HUES64 (cell line): ENCODE measurements at regions not wholly inside any gene's neighbourhood (a gene's known extent, or its start where the extent isn't known, plus 50 kb on each side); places are given as distances from the start of the nearest gene placed in this dataset.
"Not testable (repeated sequence)": the region's sequence is repeated elsewhere in the genome, so short reads cannot be mapped to it uniquely, and the experiment has no call there.

Source experiments
- H3K27ac ChIP-seq: 2 replicates; pipeline ENCODE4 v1.7.0; 2013; ENCODE audit warnings: low read depth, low read length, inconsistent platforms
- H3K27me3 ChIP-seq: 2 replicates; pipeline ENCODE4 v1.6.1; 2013; ENCODE audit warnings: mild to moderate bottlenecking, low read length; ENCODE audit not compliant: insufficient read depth
- H3K36me3 ChIP-seq: 2 replicates; pipeline ENCODE4 v1.6.1; 2013; ENCODE audit warnings: mild to moderate bottlenecking, low read length; ENCODE audit not compliant: insufficient read depth
- H3K4me1 ChIP-seq: 2 replicates; pipeline ENCODE4 v1.6.1; 2013; ENCODE audit warnings: mild to moderate bottlenecking, low read length, moderate library complexity; ENCODE audit not compliant: insufficient read depth
- H3K4me3 ChIP-seq: 2 replicates; pipeline ENCODE4 v1.5.1; 2013; ENCODE audit warnings: mild to moderate bottlenecking, low read length, moderate library complexity
- H3K9ac ChIP-seq: 2 replicates; pipeline ENCODE4 v1.6.1; 2013; ENCODE audit warnings: mild to moderate bottlenecking, low read depth, low read length
- H3K9me3 ChIP-seq: 2 replicates; pipeline ENCODE4 v1.6.1; 2013; ENCODE audit warnings: low read depth, low read length; ENCODE audit not compliant: insufficient read depth
- WGBS: fragments of 150-250, 120-280 bp; methylation state at CpG from one replicate; pipeline ENCODE4 v1.1.7; 2013; ENCODE audit warnings: missing lambda C conversion rate; 5-methylcytosine and 5-hydroxymethylcytosine counted together

DNA sequence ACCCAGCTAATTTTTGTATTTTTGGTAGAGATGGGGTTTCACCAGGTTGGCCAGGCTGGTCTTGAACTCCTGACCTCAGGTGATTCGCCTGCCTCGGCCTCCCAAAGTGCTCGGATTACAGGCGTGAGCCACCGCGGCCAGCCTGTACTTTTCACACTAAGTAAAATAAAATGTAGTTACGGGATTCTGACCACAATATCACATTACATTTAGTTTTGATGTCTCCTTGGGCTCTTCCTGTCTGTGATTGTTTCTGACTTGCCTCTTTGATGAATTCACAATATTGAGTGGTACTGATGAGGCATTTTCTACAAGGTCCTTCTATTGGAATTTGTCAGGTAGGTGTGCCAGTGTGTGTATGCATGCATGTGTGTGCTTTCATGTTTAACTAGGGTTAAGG, 658.6 kb upstream of the TMEM132C start:
- H3K27me3 ChIP-seq, H3K9ac ChIP-seq, H3K27ac ChIP-seq, H3K4me3 ChIP-seq, H3K36me3 ChIP-seq, H3K9me3 ChIP-seq: not testable (repeated sequence)
- WGBS, result over 99% methylated on average over 7 of the region's 7 CpGs
- peaks cover 17% of the 10 kb centered on the region for H3K4me1 ChIP-seq

DNA sequence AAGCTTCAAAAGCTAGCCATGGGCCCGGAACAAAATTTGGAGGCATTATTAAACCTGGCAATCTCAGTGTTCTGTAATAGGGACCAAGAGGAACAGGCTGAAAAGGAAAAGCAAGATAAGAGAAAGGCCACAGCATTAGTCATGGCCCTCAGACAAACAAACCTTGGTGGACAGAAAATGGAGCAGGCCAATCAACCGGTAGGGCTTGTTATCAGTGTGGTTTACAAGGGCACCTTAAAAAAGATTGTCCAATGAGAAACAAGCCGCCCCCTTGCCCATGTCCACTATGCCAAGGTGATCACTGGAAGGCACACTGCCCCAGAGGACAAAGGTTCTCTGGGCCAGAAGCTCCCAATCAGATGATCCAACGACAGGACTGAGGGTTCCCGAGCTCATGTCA, 653.9 kb upstream of the TMEM132C start:
- H3K9ac ChIP-seq, result no peak overlapping the region
- no peak overlapping the region for H3K27ac ChIP-seq
- 94% methylated on average over 5 of the region's 5 CpGs for WGBS
- H3K27me3 ChIP-seq, result no peaks in the 10 kb centered on the region
- H3K9me3 ChIP-seq, result no peaks in the 10 kb centered on the region
- H3K36me3 ChIP-seq, result no peaks in the 10 kb centered on the region
- no peak overlapping the region for H3K4me3 ChIP-seq
- H3K4me1 ChIP-seq, result no peaks in the 10 kb centered on the region

DNA sequence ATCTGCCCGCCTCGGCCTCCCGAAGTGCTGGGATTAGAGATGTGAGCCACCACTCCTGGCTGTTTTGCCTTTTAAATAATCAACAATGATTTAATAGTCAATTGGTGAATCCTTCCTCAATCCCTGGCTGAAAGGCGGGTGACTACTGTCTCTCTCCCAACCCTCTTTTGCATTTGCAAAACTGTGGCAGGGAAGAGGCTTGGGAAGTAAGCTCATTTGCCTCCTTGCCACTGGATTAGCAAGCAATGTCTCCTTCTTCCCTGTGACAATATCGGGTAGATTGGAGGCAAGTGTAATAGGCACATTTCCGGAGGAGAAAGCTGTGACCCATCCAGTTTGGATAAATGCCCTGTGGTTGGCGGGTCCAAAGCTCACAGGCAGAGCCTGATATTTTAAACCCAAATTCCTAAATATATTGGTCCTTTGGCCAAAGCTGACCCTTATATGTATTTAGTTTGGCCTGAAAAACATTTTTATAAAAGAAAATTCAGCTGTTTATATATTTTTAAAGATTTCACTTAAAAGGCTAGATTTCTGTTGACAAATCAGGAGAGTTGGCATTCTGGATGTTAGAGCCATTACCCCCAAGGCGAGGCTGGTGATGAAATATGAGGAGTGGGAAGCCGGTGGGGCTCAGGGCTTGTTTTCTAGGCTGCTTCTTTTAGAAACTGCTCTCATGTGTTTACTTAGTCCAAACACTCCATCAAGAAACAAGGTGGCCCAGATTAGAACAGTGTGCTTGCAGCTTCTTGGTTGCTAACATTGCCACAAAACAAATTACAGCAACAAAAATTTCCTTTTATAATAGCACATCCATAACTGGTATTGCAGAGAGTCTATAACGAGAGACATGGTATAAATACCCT, 646.9 kb upstream of the TMEM132C start:
- no peaks in the 10 kb centered on the region for H3K36me3 ChIP-seq
- no peak overlapping the region for H3K4me3 ChIP-seq
- H3K9ac ChIP-seq, result no peak overlapping the region
- peaks cover 4% of the 10 kb centered on the region; the same call in 1 of the 2 replicates for H3K9me3 ChIP-seq
- WGBS, result 37% methylated on average over 9 of the region's 10 CpGs
- H3K27ac ChIP-seq, result 0 out of 2 replicates have a peak overlapping the region, but pooled peaks have one; percentile 35
- peaks cover 15% of the 10 kb centered on the region for H3K4me1 ChIP-seq
- H3K27me3 ChIP-seq, result no peaks in the 10 kb centered on the region

DNA sequence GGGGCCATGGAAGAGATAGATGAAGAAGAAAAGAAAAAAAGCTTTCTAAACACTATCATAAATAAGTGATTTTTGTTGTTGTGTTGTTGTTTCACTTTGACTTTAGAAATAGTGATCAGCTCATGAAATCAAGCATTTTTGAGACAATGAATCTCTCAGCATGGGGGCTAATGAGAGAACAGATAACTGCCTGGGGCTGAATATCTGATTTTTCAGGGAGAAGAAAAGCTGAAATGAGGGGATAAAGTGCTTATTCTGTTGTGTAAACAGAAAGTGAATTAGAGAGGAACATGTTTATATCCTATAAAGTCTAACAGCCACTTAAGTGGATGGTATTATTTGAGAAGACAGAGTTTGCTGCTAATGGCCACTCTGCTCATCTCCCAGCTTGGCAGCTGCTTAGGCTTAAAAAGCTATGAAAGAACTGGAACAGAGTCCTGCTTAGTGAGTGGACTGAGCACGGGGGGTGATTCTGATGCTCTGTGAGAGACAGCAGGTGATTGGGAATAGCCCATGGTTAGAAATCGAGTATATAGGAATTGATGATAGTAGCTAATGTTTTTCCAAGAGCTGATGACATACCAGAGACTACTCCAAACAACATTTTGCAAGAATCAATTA, 646.1 kb upstream of the TMEM132C start:
- peaks cover 4% of the 10 kb centered on the region; the same call in 1 of the 2 replicates for H3K9me3 ChIP-seq
- H3K27ac ChIP-seq, result no peak overlapping the region
- no peak overlapping the region for H3K9ac ChIP-seq
- peaks cover 15% of the 10 kb centered on the region for H3K4me1 ChIP-seq
- no peak overlapping the region for H3K4me3 ChIP-seq
- H3K27me3 ChIP-seq, result no peaks in the 10 kb centered on the region
- 66% methylated on average over 2 of the region's 2 CpGs for WGBS
- no peaks in the 10 kb centered on the region for H3K36me3 ChIP-seq

DNA sequence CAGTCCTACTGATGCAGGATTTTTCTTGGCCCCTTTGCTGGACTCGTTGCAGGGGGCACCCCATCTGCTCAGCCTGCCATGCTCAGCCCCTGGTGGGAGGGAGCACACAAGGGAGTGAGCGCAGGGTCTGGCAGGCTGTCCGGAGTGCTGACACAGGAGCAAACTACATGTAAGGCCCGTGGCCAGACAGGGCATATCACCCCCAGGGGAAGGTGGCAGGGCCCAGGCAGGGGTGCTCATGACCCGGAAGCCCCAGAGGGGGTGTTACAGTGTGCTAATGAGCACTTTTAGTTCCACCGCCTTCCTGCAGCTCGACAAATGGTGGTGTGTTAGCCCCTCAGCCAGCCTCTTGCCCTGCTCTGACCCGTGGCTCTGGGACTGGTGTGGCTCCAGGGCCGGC, 645.6 kb upstream of the TMEM132C start:
- Histone ChIP-seq H3K4me1 (peaks cover 15% of the 10 kb centered on the region), H3K9me3 (peaks cover 4% of the 10 kb centered on the region; the same call in 1 of the 2 replicates), H3K4me3 (no peak overlapping the region), H3K27ac (no peak overlapping the region), H3K9ac (no peak overlapping the region), H3K27me3 (no peaks in the 10 kb centered on the region), H3K36me3 (no peaks in the 10 kb centered on the region)
- 81% methylated on average over 9 of the region's 9 CpGs for WGBS

DNA sequence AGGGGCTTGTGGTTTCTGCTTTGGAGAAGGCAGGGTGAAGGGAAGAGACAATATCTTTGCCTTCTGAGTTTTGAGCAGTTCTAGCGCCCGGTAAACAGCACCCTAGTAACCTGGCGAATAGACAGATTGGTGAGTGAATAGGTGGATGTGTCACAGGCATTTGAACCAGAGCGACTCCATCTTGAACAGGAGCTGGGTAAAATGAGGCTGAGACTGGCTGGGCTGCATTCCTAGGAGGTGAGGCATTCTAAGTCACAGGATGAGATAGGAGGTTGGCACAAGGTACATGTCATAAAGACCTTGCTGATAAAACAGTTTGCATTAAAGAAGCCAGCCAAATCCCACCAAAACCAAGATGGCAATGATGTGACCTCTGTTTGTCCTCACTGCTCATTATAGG, 643.6 kb upstream of the TMEM132C start:
- no peaks in the 10 kb centered on the region for H3K36me3 ChIP-seq
- 95% methylated on average over 4 of the region's 4 CpGs for WGBS
- no peak overlapping the region for H3K9ac ChIP-seq
- no peak overlapping the region for H3K27ac ChIP-seq
- peaks cover 4% of the 10 kb centered on the region; the same call in 1 of the 2 replicates for H3K9me3 ChIP-seq
- H3K4me1 ChIP-seq, result peaks cover 15% of the 10 kb centered on the region
- no peaks in the 10 kb centered on the region for H3K27me3 ChIP-seq
- no peak overlapping the region for H3K4me3 ChIP-seq

DNA sequence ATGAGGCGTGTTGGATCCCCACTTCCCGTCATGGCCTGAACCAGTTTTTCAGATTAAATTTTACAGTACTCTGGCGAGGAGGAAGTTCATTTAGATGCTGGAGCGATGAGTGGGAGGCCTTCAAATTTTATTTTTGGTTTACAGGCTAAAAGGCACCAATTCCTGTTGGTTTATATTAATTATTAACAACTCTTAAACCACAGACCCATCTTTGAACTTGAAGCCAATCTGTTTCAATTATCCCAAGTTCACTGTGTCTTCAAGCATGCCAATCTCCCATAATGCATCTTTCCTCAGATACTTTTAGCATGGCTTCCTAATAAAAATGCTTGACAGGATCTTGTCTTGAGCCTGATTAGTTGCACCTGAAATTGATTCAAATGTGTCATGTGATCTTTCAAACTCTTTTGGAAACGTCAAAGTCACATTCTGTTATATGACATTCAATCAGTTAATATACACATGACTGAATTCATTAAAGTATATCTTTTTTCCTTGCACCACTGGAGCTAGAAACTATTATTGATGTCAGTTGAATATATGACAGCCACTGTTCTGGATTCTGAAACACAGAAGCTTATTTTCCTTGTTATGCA, 641.7 kb upstream of the TMEM132C start:
- Histone ChIP-seq H3K9ac (no peak overlapping the region), H3K9me3 (peaks cover 4% of the 10 kb centered on the region; the same call in 1 of the 2 replicates), H3K4me1 (peaks cover 15% of the 10 kb centered on the region), H3K27ac (no peak overlapping the region), H3K4me3 (no peak overlapping the region), H3K36me3 (no peaks in the 10 kb centered on the region), H3K27me3 (no peaks in the 10 kb centered on the region)
- 90% methylated on average over 5 of the region's 5 CpGs for WGBS

DNA sequence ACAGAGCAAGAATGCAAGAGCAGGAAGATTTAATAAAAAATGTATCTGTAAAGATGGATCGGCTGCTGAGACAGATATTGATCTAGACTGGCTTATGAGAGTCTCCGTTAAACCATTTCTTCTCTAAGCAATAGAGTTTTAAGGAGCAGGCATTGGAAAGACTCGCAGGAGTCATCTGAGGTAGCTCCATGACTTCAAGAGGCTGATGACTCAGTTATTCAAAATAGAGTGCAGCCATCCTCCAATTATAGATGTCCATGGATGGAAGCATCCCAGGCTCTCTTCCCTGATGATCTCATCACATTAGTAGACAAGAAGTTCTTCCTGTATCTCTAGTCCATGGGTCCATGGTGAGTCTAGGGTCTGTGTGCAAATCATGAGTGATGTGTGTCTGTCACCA, 638.3 kb upstream of the TMEM132C start:
- WGBS, result 95% methylated on average over 3 of the region's 3 CpGs

DNA sequence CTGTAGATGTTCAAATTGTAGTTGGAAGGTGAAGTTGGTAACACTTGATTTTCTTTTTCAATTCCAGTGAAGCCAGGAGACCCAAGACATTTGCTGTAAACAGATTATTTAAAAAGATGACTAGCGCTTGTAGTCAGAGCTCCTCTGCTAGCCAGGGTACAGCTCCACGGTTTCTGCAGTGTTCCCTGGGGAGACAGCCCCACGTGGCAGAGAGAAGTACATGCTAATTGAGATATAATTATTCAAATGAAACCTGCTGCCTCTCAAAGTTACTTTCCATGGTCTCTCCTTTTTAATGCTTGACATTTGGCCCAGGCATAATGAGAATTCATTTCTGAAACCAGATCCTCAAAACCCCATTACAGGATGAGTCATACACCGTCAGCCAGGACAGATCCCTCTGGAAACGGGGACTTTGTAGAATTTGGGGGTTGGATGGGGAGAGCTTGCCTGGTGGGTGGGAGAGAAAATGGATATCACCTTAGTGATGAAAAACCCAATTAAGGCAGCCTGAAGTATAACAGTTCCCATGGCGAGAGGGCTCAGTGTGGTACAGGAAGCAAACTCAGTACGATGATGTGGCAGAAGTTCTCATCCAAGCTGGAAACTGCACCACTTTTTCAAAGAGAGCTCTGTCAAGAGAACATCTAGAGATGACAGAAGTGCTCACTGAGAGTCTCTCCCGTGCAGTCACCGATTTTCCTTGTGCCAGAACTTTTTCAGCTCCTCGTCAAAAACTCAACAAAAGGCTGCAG, 637.7 kb upstream of the TMEM132C start:
- 82% methylated on average over 10 of the region's 10 CpGs for WGBS
- Histone ChIP-seq H3K27ac (no peak overlapping the region), H3K27me3 (no peaks in the 10 kb centered on the region)

More for the DNA sequence above, 638.3 kb upstream of the TMEM132C start:
- H3K9me3 ChIP-seq, result no peaks in the 10 kb centered on the region
- H3K27ac ChIP-seq, result no peak overlapping the region
- no peak overlapping the region for H3K9ac ChIP-seq
- peaks cover 5% of the 10 kb centered on the region; the same call in 1 of the 2 replicates for H3K4me1 ChIP-seq
- no peaks in the 10 kb centered on the region for H3K27me3 ChIP-seq
- no peaks in the 10 kb centered on the region for H3K36me3 ChIP-seq
- no peak overlapping the region for H3K4me3 ChIP-seq

DNA sequence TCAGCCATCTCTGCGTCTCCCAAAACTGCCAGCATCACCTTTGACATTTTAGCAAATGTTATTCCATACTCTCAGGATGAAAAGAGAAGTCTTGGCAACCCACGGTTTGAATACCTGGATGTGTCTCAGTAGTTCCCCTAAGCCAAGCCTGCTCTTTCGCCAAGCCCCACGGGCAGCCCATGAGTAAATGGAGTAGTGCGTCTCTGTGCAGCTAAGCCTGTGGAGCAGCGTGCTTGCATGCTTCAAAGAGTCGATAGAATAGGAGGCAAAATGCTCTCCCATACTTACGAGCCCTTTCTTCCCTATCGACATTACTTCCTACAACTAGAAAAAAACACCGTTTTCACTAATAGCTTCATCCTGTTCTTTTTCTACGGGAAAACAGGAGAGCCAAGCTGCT, 634.5 kb upstream of the TMEM132C start:
- Histone ChIP-seq H3K27me3 (no peaks in the 10 kb centered on the region), H3K9ac (no peak overlapping the region), H3K9me3 (0 out of 2 replicates have a peak, but pooled peaks cover 3% of the 10 kb centered on the region), H3K4me3 (no peak overlapping the region), H3K27ac (no peak overlapping the region), H3K36me3 (no peaks in the 10 kb centered on the region), H3K4me1 (peaks cover 5% of the 10 kb centered on the region; the same call in 1 of the 2 replicates)
- 94% methylated on average over 11 of the region's 11 CpGs for WGBS

More for the DNA sequence above, 637.7 kb upstream of the TMEM132C start:
- H3K4me3 ChIP-seq, result no peak overlapping the region
- no peaks in the 10 kb centered on the region for H3K9me3 ChIP-seq
- H3K36me3 ChIP-seq, result no peaks in the 10 kb centered on the region
- peaks cover 5% of the 10 kb centered on the region; the same call in 1 of the 2 replicates for H3K4me1 ChIP-seq
- no peak overlapping the region for H3K9ac ChIP-seq
